ENCODE measurements at regions not wholly inside any gene's neighbourhood (a gene's known extent, or its start where the extent isn't known, plus 50 kb on each side); places are given as distances from the start of the nearest gene placed in this dataset.
"Not testable (repeated sequence)": the region's sequence is repeated elsewhere in the genome, so short reads cannot be mapped to it uniquely, and the experiment has no call there.

DNA sequence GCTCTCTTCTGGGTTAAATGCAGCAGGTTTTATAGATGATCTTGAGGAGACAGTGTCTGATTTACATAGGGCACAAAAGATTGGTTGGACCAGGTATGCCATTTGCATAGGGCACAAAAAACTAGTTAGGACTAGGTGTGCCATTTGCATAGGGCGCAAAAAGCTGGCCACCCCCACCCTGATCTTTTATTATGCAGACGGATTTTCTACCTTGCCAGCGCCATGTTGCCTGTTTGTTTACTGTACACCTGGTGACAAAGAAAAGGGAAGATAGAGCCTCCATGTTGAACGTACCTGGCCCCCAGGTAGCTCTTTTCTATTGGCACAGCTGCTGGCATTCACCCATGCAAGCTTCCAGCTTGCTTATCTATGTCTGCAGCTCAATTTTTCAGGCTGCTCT, 790.4 kb downstream of the TTLL7 start:
- not testable (repeated sequence) for H3F3A ChIP-seq (ENCODE audit: low read depth); H3K4me3 ChIP-seq; H3K4me2 ChIP-seq; H3K9me3 ChIP-seq (ENCODE audit: low read depth); DNase-seq (ENCODE audit: low spot score); H4K20me1 ChIP-seq (ENCODE audit: low read depth); H3K9ac ChIP-seq; H3K79me2 ChIP-seq (ENCODE audit: low read depth); H3K9me3 Mint-ChIP-seq; H3K36me3 Mint-ChIP-seq; H3K4me3 Mint-ChIP-seq; H3K27ac Mint-ChIP-seq; H3K27me3 ChIP-seq; H3K4me1 Mint-ChIP-seq; H3K4me1 ChIP-seq; H3K27me3 Mint-ChIP-seq (ENCODE audit: insufficient read depth, low read depth); H3K36me3 ChIP-seq; H3K27ac ChIP-seq; H2AFZ ChIP-seq (replicated peaks)

- H3K4me3 ChIP-seq; DNase-seq (ENCODE audit: low spot score); H3K27me3 ChIP-seq; H3K27me3 Mint-ChIP-seq (ENCODE audit: insufficient read depth, low read depth); H3K9me3 Mint-ChIP-seq; H3K27ac ChIP-seq; H3K4me1 Mint-ChIP-seq; H4K20me1 ChIP-seq (ENCODE audit: low read depth); H3K9ac ChIP-seq; H3K79me2 ChIP-seq (ENCODE audit: low read depth); H3K27ac Mint-ChIP-seq; H3K36me3 Mint-ChIP-seq; H3K36me3 ChIP-seq; H3K4me2 ChIP-seq; H3K4me3 Mint-ChIP-seq; H3K4me1 ChIP-seq; H3K9me3 ChIP-seq (ENCODE audit: low read depth); H3F3A ChIP-seq (ENCODE audit: low read depth); H2AFZ ChIP-seq (replicated peaks): not testable (repeated sequence)
Measured at GRCh38 chr1:83194610-83195009, 804.3 kb downstream of the TTLL7 start.

DNA sequence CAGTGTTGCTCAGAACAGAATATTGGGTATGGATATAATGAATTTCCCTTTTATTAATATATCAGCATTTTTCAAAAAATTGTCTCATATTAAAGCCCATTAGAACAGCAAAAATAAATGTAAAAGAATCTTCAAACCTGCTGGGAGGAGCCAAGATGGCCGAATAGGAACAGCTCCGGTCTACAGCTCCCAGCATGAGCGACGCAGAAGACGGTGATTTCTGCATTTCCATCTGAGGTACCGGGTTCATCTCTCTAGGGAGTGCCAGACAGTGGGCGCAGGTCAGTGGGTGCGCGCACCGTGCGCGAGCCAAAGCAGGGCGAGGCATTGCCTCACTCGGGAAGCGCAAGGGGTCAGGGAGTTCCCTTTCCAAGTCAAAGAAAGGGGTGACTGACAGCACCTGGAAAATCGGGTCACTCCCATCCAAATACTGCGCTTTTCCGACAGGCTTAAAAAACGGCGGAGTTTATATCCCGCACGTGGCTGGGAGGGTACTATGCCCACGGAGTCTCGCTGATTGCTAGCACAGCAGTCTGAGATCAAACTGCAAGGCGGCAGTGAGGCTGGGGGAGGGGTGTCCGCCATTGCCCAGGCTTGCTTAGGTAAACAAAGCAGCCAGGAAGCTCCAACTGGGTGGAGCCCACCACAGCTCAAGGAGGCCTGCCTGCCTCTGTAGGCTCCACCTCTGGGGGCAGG, 816.8 kb downstream of the TTLL7 start:
- not testable (repeated sequence) for H3K4me1 Mint-ChIP-seq; H3K27me3 Mint-ChIP-seq (ENCODE audit: insufficient read depth, low read depth); H3K27me3 ChIP-seq; H3K36me3 Mint-ChIP-seq; H2AFZ ChIP-seq (replicated peaks); H4K20me1 ChIP-seq (ENCODE audit: low read depth); H3F3A ChIP-seq (ENCODE audit: low read depth); H3K9me3 Mint-ChIP-seq; H3K79me2 ChIP-seq (ENCODE audit: low read depth); H3K36me3 ChIP-seq; H3K9me3 ChIP-seq (ENCODE audit: low read depth); H3K27ac ChIP-seq; DNase-seq (ENCODE audit: low spot score); H3K9ac ChIP-seq; H3K4me1 ChIP-seq
- Histone ChIP-seq H3K4me3 (peak overlapping the region; percentile 21), H3K4me2 (peak overlapping the region; percentile 48)
- H3K27ac Mint-ChIP-seq: peak overlapping the region; percentile 72
- peak overlapping the region; percentile 75 for H3K4me3 Mint-ChIP-seq

- not testable (repeated sequence) for H3K27ac ChIP-seq; H3K27me3 Mint-ChIP-seq (ENCODE audit: insufficient read depth, low read depth); H3K27me3 ChIP-seq; H3K36me3 Mint-ChIP-seq; H4K20me1 ChIP-seq (ENCODE audit: low read depth); DNase-seq (ENCODE audit: low spot score); H3K36me3 ChIP-seq; H3K79me2 ChIP-seq (ENCODE audit: low read depth); H2AFZ ChIP-seq (replicated peaks); H3K9ac ChIP-seq; H3K9me3 Mint-ChIP-seq; H3K4me2 ChIP-seq; H3K27ac Mint-ChIP-seq; H3F3A ChIP-seq (ENCODE audit: low read depth); H3K4me1 Mint-ChIP-seq; H3K4me3 ChIP-seq; H3K9me3 ChIP-seq (ENCODE audit: low read depth); H3K4me1 ChIP-seq; H3K4me3 Mint-ChIP-seq
Measured at GRCh38 chr1:83180621-83181020, 818.3 kb downstream of the TTLL7 start.

GRCh38 chr1:83167634-83168033, 831.3 kb downstream of the TTLL7 start:
- not testable (repeated sequence) for H3K27ac ChIP-seq; H3F3A ChIP-seq (ENCODE audit: low read depth); H3K27me3 ChIP-seq; H3K4me3 ChIP-seq; H3K79me2 ChIP-seq (ENCODE audit: low read depth); H3K4me3 Mint-ChIP-seq; H3K9ac ChIP-seq; H3K36me3 ChIP-seq; H3K4me1 ChIP-seq; H3K4me2 ChIP-seq; H3K4me1 Mint-ChIP-seq; H3K36me3 Mint-ChIP-seq; H3K9me3 Mint-ChIP-seq; H3K27me3 Mint-ChIP-seq (ENCODE audit: insufficient read depth, low read depth); H2AFZ ChIP-seq (replicated peaks); H4K20me1 ChIP-seq (ENCODE audit: low read depth); H3K27ac Mint-ChIP-seq; DNase-seq (ENCODE audit: low spot score); H3K9me3 ChIP-seq (ENCODE audit: low read depth)

- not testable (repeated sequence) for H3K79me2 ChIP-seq (ENCODE audit: low read depth); H3K36me3 ChIP-seq; H3K4me1 Mint-ChIP-seq; H3K9me3 ChIP-seq (ENCODE audit: low read depth); H3K9me3 Mint-ChIP-seq; H2AFZ ChIP-seq (replicated peaks); H3K27me3 Mint-ChIP-seq (ENCODE audit: insufficient read depth, low read depth); H3K4me1 ChIP-seq; H3K9ac ChIP-seq; H3K27ac ChIP-seq; H3K4me2 ChIP-seq; DNase-seq (ENCODE audit: low spot score); H3K36me3 Mint-ChIP-seq; H3K4me3 ChIP-seq; H4K20me1 ChIP-seq (ENCODE audit: low read depth); H3F3A ChIP-seq (ENCODE audit: low read depth); H3K27me3 ChIP-seq; H3K27ac Mint-ChIP-seq; H3K4me3 Mint-ChIP-seq
Measured at GRCh38 chr1:83163879-83164475, 835.0 kb downstream of the TTLL7 start.

GRCh38 chr1:83158924-83159323, 840.0 kb downstream of the TTLL7 start:
- H3K36me3 ChIP-seq; H3K27ac Mint-ChIP-seq; H2AFZ ChIP-seq (replicated peaks); H3K9me3 Mint-ChIP-seq; H3F3A ChIP-seq (ENCODE audit: low read depth); H3K4me1 Mint-ChIP-seq; DNase-seq (ENCODE audit: low spot score); H3K9me3 ChIP-seq (ENCODE audit: low read depth); H3K36me3 Mint-ChIP-seq; H3K27ac ChIP-seq; H3K4me2 ChIP-seq; H4K20me1 ChIP-seq (ENCODE audit: low read depth); H3K27me3 Mint-ChIP-seq (ENCODE audit: insufficient read depth, low read depth); H3K4me1 ChIP-seq; H3K9ac ChIP-seq; H3K27me3 ChIP-seq; H3K79me2 ChIP-seq (ENCODE audit: low read depth); H3K4me3 Mint-ChIP-seq; H3K4me3 ChIP-seq: not testable (repeated sequence)

DNA sequence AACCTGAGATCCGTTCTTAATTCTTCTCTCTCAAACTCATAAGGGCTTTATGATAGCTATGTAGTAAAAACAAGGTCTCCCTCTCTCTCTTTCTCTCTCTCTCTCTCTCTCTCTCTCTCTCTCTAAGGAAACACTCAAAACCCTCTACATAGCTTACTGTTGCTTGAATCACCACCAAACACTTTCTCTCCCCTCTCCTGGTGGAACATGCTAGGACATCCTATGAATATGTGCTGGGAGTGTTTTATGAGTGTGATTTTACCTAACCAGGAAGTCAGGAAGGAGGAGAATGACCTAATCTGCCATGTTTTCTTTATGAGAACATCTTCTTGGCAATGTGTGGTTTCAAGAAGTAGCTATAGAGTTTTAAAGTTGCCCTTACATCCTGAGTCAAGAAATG, 844.6 kb downstream of the TTLL7 start:
- not testable (repeated sequence) for H3K4me2 ChIP-seq; H3K9ac ChIP-seq; H3F3A ChIP-seq (ENCODE audit: low read depth); H3K79me2 ChIP-seq (ENCODE audit: low read depth); H3K27ac Mint-ChIP-seq; H3K27me3 ChIP-seq; DNase-seq (ENCODE audit: low spot score); H3K4me1 ChIP-seq; H3K27me3 Mint-ChIP-seq (ENCODE audit: insufficient read depth, low read depth); H3K36me3 ChIP-seq; H3K9me3 Mint-ChIP-seq; H3K9me3 ChIP-seq (ENCODE audit: low read depth); H3K4me1 Mint-ChIP-seq; H3K4me3 ChIP-seq; H3K27ac ChIP-seq; H4K20me1 ChIP-seq (ENCODE audit: low read depth); H3K4me3 Mint-ChIP-seq; H2AFZ ChIP-seq (replicated peaks); H3K36me3 Mint-ChIP-seq
